DOHH2 (cell line): ENCODE measurements at regions not wholly inside any gene's neighbourhood (a gene's known extent, or its start where the extent isn't known, plus 50 kb on each side); places are given as distances from the start of the nearest gene placed in this dataset.

ENCODE experiments used
- H3F3A ChIP-seq: fragments of 200-600 bp; sonication (generic), shearing (Covaris generic); 2 replicates; pipeline ENCODE4 v1.6.0; 2016; ENCODE audit warnings: antibody characterized with exemption, mild to moderate bottlenecking; ENCODE audit not compliant: control insufficient read depth, insufficient read depth
- H3K27ac ChIP-seq: fragments of 200-600 bp; sonication (generic); 2 replicates; pipeline ENCODE4 v1.5.1; 2014; ENCODE audit warnings: low read depth, mild to moderate bottlenecking, low read length, moderate library complexity
- H3K27me3 ChIP-seq: fragments of 200-600 bp; sonication (generic); 2 replicates; pipeline ENCODE4 v1.6.1; 2014; ENCODE audit warnings: mild to moderate bottlenecking, low read length, mixed read lengths; ENCODE audit not compliant: control insufficient read depth
- H3K36me3 ChIP-seq: fragments of 200-600 bp; sonication (generic); 2 replicates; pipeline ENCODE4 v1.6.1; 2014; ENCODE audit warnings: mild to moderate bottlenecking, low read length, moderate library complexity, mixed read lengths; ENCODE audit not compliant: control insufficient read depth
- H3K4me1 ChIP-seq: fragments of 200-600 bp; sonication (generic); 2 replicates; pipeline ENCODE4 v1.6.1; 2014; ENCODE audit warnings: mild to moderate bottlenecking, low read length, mixed read lengths; ENCODE audit not compliant: control insufficient read depth
- H3K4me2 ChIP-seq: fragments of 200-600 bp; sonication (generic); 2 replicates; pipeline ENCODE4 v1.6.0; 2014; ENCODE audit warnings: mild to moderate bottlenecking, low read length, moderate library complexity
- H3K4me3 ChIP-seq: fragments of 200-600 bp; sonication (generic); 2 replicates; pipeline ENCODE4 v1.5.1; 2014; ENCODE audit warnings: mild to moderate bottlenecking, low read length, mixed read lengths
- H3K79me2 ChIP-seq: fragments of 200-600 bp; sonication (generic); 2 replicates; pipeline ENCODE4 v1.6.1; 2014; ENCODE audit warnings: mild to moderate bottlenecking, low read length, mixed read lengths; ENCODE audit not compliant: control insufficient read depth
- H3K9me2 ChIP-seq: fragments of 200-600 bp; sonication (generic); replicated peaks from 2 replicates; pipeline ENCODE4 v1.6.1; 2014; ENCODE audit warnings: mild to moderate bottlenecking, low read length, mixed read lengths; ENCODE audit not compliant: control insufficient read depth
- H3K9me3 ChIP-seq: fragments of 200-600 bp; sonication (generic); 2 replicates; pipeline ENCODE4 v1.6.1; 2014; ENCODE audit warnings: antibody characterized with exemption, low read length, mixed read lengths; ENCODE audit not compliant: control insufficient read depth, insufficient read depth
- H4K20me1 ChIP-seq: fragments of 200-600 bp; sonication (generic); 2 replicates; pipeline ENCODE4 v1.6.0; 2014; ENCODE audit warnings: low read depth, mild to moderate bottlenecking, antibody characterized with exemption, low read length, moderate library complexity; ENCODE audit not compliant: control insufficient read depth, insufficient read depth
- EZH2phosphoT487 ChIP-seq: fragments of 200-600 bp; sonication (generic); IDR thresholded peaks from 2 replicates; pipeline ENCODE4 v1.6.1; 2017; ENCODE audit warnings: borderline replicate concordance, mild to moderate bottlenecking, antibody characterized with exemption, low read length, moderate library complexity, mixed read lengths
- TF ChIP-seq, protein P1 (sequence below): fragments of 200-600 bp; sonication (generic); IDR thresholded peaks from one replicate; pipeline ENCODE4 v1.5.1; 2014; ENCODE audit warnings: antibody characterized with exemption, mild to moderate bottlenecking, low read depth, low read length; ENCODE audit not compliant: poor library complexity, severe bottlenecking

DNA sequence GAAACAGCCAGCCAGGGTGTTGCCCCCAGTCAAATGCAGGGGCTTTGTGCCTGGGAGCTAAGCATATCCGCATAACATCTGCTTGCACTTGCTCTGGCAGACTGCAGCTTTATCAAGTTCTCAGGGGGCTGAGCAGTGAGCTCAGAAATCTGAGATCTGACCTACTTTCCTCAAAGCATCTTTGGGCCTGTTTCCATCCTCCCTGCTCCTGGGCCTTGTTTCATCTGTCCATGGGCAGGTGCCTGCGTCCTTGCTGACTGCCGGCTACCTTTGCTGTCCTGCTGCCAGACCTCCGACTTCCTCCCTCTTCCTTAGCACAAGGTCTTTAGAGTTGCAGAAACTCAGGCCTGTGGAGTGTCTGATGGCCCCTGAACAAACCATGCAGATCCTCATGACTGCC, 131.2 kb upstream of the B3GAT1 start:
- no peaks in the 10 kb centered on the region for H4K20me1 ChIP-seq
- no peaks in the 10 kb centered on the region for H3K27me3 ChIP-seq
- H3K36me3 ChIP-seq = no peaks in the 10 kb centered on the region
- no peak overlapping the region for H3K4me2 ChIP-seq
- H3K9me3 ChIP-seq = no peaks in the 10 kb centered on the region
- H3K4me1 ChIP-seq = no peaks in the 10 kb centered on the region
- H3K27ac ChIP-seq = no peak overlapping the region
- H3K9me2 ChIP-seq = no peaks in the 10 kb centered on the region
- TF ChIP-seq, protein P1, sequence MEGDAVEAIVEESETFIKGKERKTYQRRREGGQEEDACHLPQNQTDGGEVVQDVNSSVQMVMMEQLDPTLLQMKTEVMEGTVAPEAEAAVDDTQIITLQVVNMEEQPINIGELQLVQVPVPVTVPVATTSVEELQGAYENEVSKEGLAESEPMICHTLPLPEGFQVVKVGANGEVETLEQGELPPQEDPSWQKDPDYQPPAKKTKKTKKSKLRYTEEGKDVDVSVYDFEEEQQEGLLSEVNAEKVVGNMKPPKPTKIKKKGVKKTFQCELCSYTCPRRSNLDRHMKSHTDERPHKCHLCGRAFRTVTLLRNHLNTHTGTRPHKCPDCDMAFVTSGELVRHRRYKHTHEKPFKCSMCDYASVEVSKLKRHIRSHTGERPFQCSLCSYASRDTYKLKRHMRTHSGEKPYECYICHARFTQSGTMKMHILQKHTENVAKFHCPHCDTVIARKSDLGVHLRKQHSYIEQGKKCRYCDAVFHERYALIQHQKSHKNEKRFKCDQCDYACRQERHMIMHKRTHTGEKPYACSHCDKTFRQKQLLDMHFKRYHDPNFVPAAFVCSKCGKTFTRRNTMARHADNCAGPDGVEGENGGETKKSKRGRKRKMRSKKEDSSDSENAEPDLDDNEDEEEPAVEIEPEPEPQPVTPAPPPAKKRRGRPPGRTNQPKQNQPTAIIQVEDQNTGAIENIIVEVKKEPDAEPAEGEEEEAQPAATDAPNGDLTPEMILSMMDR = no peak
- TF ChIP-seq EZH2phosphoT487 = no peak
- H3K4me3 ChIP-seq = no peak overlapping the region
- H3F3A ChIP-seq = no peaks in the 10 kb centered on the region
- H3K79me2 ChIP-seq = no peaks in the 10 kb centered on the region

DNA sequence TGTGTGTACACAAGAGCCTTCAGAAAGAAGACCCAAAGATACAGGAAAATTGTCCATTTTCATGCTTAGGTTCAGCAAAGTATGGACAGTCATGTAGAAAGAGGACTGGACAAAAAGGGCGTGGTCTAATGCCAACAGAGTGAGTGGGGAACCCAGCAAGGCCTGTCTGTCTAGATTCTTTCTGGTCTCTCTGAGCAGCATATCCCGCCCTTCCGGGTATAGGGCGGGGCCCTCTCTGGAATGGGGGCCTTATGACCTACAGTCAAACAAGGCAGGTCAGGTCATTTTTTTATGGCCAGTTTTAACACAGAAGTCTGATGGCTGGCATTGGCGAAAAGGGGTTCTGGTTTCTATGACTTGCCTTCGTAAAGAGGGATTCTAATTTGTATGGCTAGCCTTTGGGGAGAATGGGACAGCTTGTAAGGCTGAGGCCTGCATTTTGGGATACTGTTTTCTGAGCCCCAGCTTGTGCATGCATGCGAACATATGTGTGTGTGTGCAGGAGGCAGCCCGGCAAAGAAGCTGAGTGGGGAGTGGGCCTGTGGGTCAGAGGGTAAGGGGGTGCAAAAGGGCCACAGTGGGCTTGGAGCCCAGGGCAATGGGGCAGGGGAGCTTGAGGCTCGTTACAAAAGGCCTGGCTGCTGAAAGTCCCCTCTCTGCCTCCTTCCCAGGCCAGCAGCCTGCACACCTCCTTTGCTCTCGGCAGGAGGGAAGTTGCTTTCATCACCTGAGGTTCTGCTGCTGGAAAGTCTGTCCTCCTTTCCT, 130.5 kb upstream of the B3GAT1 start:
- H3K79me2 ChIP-seq = no peaks in the 10 kb centered on the region
- H3K27ac ChIP-seq = no peak overlapping the region
- no peak overlapping the region for H3K4me2 ChIP-seq

DNA sequence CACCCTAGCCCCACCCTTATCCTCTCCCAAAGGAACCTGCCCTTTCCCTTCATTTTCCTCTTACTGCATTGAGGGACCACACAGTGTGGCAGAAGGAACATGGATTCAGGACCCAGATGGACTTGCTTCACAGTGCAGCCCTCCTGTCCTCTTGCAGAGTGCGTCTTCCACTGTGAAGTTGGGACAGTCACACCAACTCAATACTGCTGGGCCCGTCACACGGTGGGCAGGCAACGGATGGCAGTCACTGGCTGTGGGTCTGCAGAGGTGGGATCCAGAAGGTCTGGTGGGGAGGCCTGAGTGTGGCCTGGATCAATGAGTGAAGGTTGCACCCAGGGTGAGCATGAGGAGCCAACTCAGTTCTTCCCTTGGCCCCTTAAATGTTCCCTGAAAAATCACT, 129.9 kb upstream of the B3GAT1 start:
- Histone ChIP-seq H3K36me3 (no peaks in the 10 kb centered on the region), H3K27me3 (no peaks in the 10 kb centered on the region), H3K4me1 (no peaks in the 10 kb centered on the region), H4K20me1 (no peaks in the 10 kb centered on the region), H3K27ac (no peak overlapping the region), H3K4me2 (no peak overlapping the region), H3K9me3 (no peaks in the 10 kb centered on the region), H3K4me3 (no peak overlapping the region), H3K79me2 (no peaks in the 10 kb centered on the region), H3K9me2 (no peaks in the 10 kb centered on the region), H3F3A (no peaks in the 10 kb centered on the region)
- TF ChIP-seq EZH2phosphoT487 = no peak
- TF ChIP-seq, protein P1 = no peak

More for the DNA sequence above, 130.5 kb upstream of the B3GAT1 start:
- Histone ChIP-seq H3K4me3 (no peak overlapping the region), H3K27me3 (no peaks in the 10 kb centered on the region), H3K4me1 (no peaks in the 10 kb centered on the region), H4K20me1 (no peaks in the 10 kb centered on the region), H3K9me3 (no peaks in the 10 kb centered on the region), H3K9me2 (no peaks in the 10 kb centered on the region), H3F3A (no peaks in the 10 kb centered on the region), H3K36me3 (no peaks in the 10 kb centered on the region)
- TF ChIP-seq, protein P1 = no peak
- TF ChIP-seq EZH2phosphoT487 = no peak
